PC-3 (cell line): ENCODE measurements at regions not wholly inside any gene's neighbourhood (a gene's known extent, or its start where the extent isn't known, plus 50 kb on each side); places are given as distances from the start of the nearest gene placed in this dataset.

ENCODE experiments used
- ATAC-seq: fragments of 200-7000 bp; cut with Tn5 transposase; 2 replicates; pipeline ENCODE4 v1.9.1; 2020; ENCODE audit warnings: mild to moderate bottlenecking, moderate library complexity
- BruUV-seq: library from RNA; stranded (reverse); fragments of 400-500 nt; replicated peaks from 2 replicates; lab custom pipeline; 2021; lab: Mats Ljungman, UMichigan
- CTCF ChIA-PET: fragments of 300-600 bp; sonication (Branson Sonifier 250); formaldehyde crosslinking; loops from one replicate; lab custom pipeline; 2022; ENCODE audit warnings: antibody characterized with exemption; lab: Charles Lee
- POLR2A ChIA-PET: fragments of 300-600 bp; sonication (Branson Sonifier 250); formaldehyde crosslinking; loops from one replicate; lab custom pipeline; 2022; ENCODE audit warnings: antibody characterized with exemption; ENCODE audit not compliant: unreplicated experiment; lab: Charles Lee
- DNase-seq: peaks from one replicate; pipeline ENCODE4 v3.0.0-alpha.2; 2015
- H2AFZ ChIP-seq: fragments of 300-600 bp; sonication (generic); 2 replicates; pipeline ENCODE4 v1.6.0; 2016; ENCODE audit warnings: antibody characterized with exemption, low read length
- H3F3A ChIP-seq: fragments of 300-600 bp; sonication (generic); one replicate; pipeline ENCODE4 v1.6.0; 2017; ENCODE audit warnings: antibody characterized with exemption, low read length, control low read depth, mild to moderate bottlenecking; ENCODE audit not compliant: unreplicated experiment
- H3K27ac ChIP-seq: fragments of 300-600 bp; sonication (generic); 2 replicates; pipeline ENCODE4 v1.5.1; 2016; ENCODE audit warnings: mild to moderate bottlenecking, low read length
- H3K27me3 ChIP-seq: fragments of 300-600 bp; sonication (generic); 2 replicates; pipeline ENCODE4 v1.6.1; 2016; ENCODE audit warnings: low read length, mixed read lengths
- H3K36me3 ChIP-seq: fragments of 300-600 bp; sonication (generic); 2 replicates; pipeline ENCODE4 v1.6.1; 2016; ENCODE audit warnings: low read depth, mixed run types, low read length, mixed read lengths
- H3K4me1 ChIP-seq: fragments of 300-600 bp; sonication (generic); 2 replicates; pipeline ENCODE4 v1.5.1; 2016; ENCODE audit warnings: low read length; ENCODE audit not compliant: insufficient read depth
- H3K4me2 ChIP-seq: fragments of 300-600 bp; sonication (generic); 2 replicates; pipeline ENCODE4 v1.6.0; 2016; ENCODE audit warnings: low read length
- H3K4me3 ChIP-seq: fragments of 300-600 bp; sonication (generic); 2 replicates; pipeline ENCODE4 v1.5.1; 2016; ENCODE audit warnings: mild to moderate bottlenecking, low read length, mixed read lengths
- H3K79me2 ChIP-seq: fragments of 300-600 bp; sonication (generic); 2 replicates; pipeline ENCODE4 v1.6.1; 2017; ENCODE audit warnings: low read length, mixed read lengths
- H3K9ac ChIP-seq: fragments of 300-600 bp; sonication (generic); 2 replicates; pipeline ENCODE4 v1.6.0; 2016; ENCODE audit warnings: mild to moderate bottlenecking, low read length
- H3K9me2 ChIP-seq: fragments of 300-600 bp; sonication (generic); replicated peaks from 2 replicates; pipeline ENCODE4 v1.6.1; 2016; ENCODE audit warnings: mixed run types, low read length, mixed read lengths
- H3K9me3 ChIP-seq: fragments of 300-600 bp; sonication (generic); 2 replicates; pipeline ENCODE4 v1.6.1; 2016; ENCODE audit warnings: low read length, mixed read lengths
- H4K20me1 ChIP-seq: fragments of 300-600 bp; sonication (generic); 2 replicates; pipeline ENCODE4 v1.6.1; 2016; ENCODE audit warnings: low read length, mixed read lengths
- CTCF ChIP-seq: fragments of 300-600 bp; sonication (generic); conservative IDR thresholded peaks from 2 replicates; pipeline ENCODE4 v1.5.1; 2017; ENCODE audit warnings: antibody characterized with exemption, low read depth, mild to moderate bottlenecking, low read length
- EZH2 ChIP-seq: fragments of 300-600 bp; sonication (generic); IDR thresholded peaks from one replicate; pipeline ENCODE4 v1.6.1; 2017; ENCODE audit warnings: antibody characterized with exemption, mild to moderate bottlenecking, low read length; ENCODE audit not compliant: unreplicated experiment
- EZH2phosphoT487 ChIP-seq: fragments of 300-600 bp; sonication (generic); IDR thresholded peaks from 2 replicates; pipeline ENCODE4 v1.6.1; 2018; ENCODE audit warnings: mild to moderate bottlenecking, antibody characterized with exemption, low read length, borderline replicate concordance
- intact Hi-C: fragments of 100-400 bp; cut with micrococcal nuclease; formaldehyde crosslinking; loops from 2 replicates; pipeline ENCODE4 v1.9.0; 2023

GRCh38 chr5:160956051-160956450 is 104.0 kb upstream of the ATP10B start:
- H3K4me3 ChIP-seq, result no peak overlapping the region
- no peak overlapping the region for H3K9ac ChIP-seq
- H3K4me1 ChIP-seq, result no peaks in the 10 kb centered on the region
- ChIA-PET CTCF (no interaction called here), POLR2A (no interaction called here)
- H2AFZ ChIP-seq, result no peak overlapping the region
- no peak overlapping the region for H3K27ac ChIP-seq
- H3K36me3 ChIP-seq, result no peaks in the 10 kb centered on the region
- no peaks in the 10 kb centered on the region for H4K20me1 ChIP-seq
- BruUV-seq, result no TSS peak
- H3K9me3 ChIP-seq, result no peaks in the 10 kb centered on the region
- no peak for TF ChIP-seq EZH2phosphoT487
- TF ChIP-seq CTCF, result no peak
- no peak for TF ChIP-seq EZH2
- no peaks in the 10 kb centered on the region for H3K9me2 ChIP-seq
- no peaks in the 10 kb centered on the region for H3F3A ChIP-seq
- intact Hi-C loops, result no loop called here
- no peak overlapping the region for H3K4me2 ChIP-seq
- no peaks in the 10 kb centered on the region for H3K79me2 ChIP-seq
- ATAC-seq, result no peak
- H3K27me3 ChIP-seq, result no peaks in the 10 kb centered on the region
- DNase-seq, result no peak

- no peak overlapping the region for H2AFZ ChIP-seq
- no peaks in the 10 kb centered on the region for H3K4me1 ChIP-seq
- no peaks in the 10 kb centered on the region for H4K20me1 ChIP-seq
- no peak overlapping the region for H3K4me3 ChIP-seq
- H3K9me2 ChIP-seq, result no peaks in the 10 kb centered on the region
- no peaks in the 10 kb centered on the region for H3K36me3 ChIP-seq
- no peak for TF ChIP-seq CTCF
- no peak for TF ChIP-seq EZH2
- TF ChIP-seq EZH2phosphoT487, result no peak
- no TSS peak for BruUV-seq
- no peaks in the 10 kb centered on the region for H3K79me2 ChIP-seq
- DNase-seq (no peak), ATAC-seq (no peak)
- no peaks in the 10 kb centered on the region for H3K27me3 ChIP-seq
- CTCF ChIA-PET, result no interaction called here
- no peaks in the 10 kb centered on the region for H3K9me3 ChIP-seq
- H3K27ac ChIP-seq, result no peak overlapping the region
- POLR2A ChIA-PET, result no interaction called here
- H3F3A ChIP-seq, result no peaks in the 10 kb centered on the region
- H3K9ac ChIP-seq, result no peak overlapping the region
- H3K4me2 ChIP-seq, result no peak overlapping the region
- intact Hi-C loops, result no loop called here
Measured at GRCh38 chr5:160950311-160950710, 98.3 kb upstream of the ATP10B start.

- no peak overlapping the region for H3K9ac ChIP-seq
- BruUV-seq, result no TSS peak
Measured at GRCh38 chr5:160940725-160941124, 88.7 kb upstream of the ATP10B start.

More at GRCh38 chr5:160940725-160941124, 88.7 kb upstream of the ATP10B start:
- no peak for TF ChIP-seq CTCF
- TF ChIP-seq EZH2, result no peak
- TF ChIP-seq EZH2phosphoT487, result no peak
- CTCF ChIA-PET, result no interaction called here
- Histone ChIP-seq H3K9me3 (no peaks in the 10 kb centered on the region; the same call in 1 of the 2 replicates), H4K20me1 (no peaks in the 10 kb centered on the region), H2AFZ (no peak overlapping the region), H3K27ac (no peak overlapping the region), H3F3A (no peaks in the 10 kb centered on the region), H3K9me2 (no peaks in the 10 kb centered on the region), H3K79me2 (no peaks in the 10 kb centered on the region), H3K4me2 (no peak overlapping the region), H3K27me3 (no peaks in the 10 kb centered on the region), H3K36me3 (no peaks in the 10 kb centered on the region), H3K4me1 (no peaks in the 10 kb centered on the region), H3K4me3 (no peak overlapping the region)
- POLR2A ChIA-PET, result no interaction called here
- ATAC-seq (no peak), DNase-seq (no peak)
- intact Hi-C loops, result no loop called here
